ENCODE measurements at regions not wholly inside any gene's neighbourhood (a gene's known extent, or its start where the extent isn't known, plus 50 kb on each side); places are given as distances from the start of the nearest gene placed in this dataset.

DNA sequence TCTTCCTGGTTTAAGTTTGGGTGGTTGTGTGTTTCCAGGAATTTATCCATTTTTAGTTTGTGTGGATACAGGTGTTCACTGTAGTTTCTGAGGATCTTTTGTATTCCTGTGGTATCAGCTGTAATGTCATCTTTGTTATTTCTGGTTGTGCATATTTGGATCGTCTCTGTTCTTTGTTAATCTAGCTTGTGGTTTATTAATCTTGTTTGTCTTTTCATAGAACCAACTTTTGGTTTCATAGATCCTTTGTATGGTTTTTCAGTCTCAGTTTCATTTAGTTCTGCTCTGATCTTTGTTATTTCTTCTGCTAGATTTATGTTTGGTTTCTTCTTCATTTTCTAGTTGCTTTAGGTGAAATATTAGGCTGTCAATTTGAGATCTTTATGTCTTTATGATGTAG, 202.4 kb upstream of the ZSWIM2 start:
- TF ChIP-seq CTCF (IDR thresholded peaks at IDR 0.05; ENCODE audit: low read length) (no peak), EZH2 (IDR thresholded peaks at IDR 0.05; ENCODE audit: borderline replicate concordance, low read length) (no peak)
- no peaks in the 10 kb centered on the region for H3K4me1 ChIP-seq (ENCODE audit: insufficient read depth, low read length, severe bottlenecking)
- H3K9me3 ChIP-seq (ENCODE audit: low read length) = no peaks in the 10 kb centered on the region
- no peaks in the 10 kb centered on the region for H3K79me2 ChIP-seq (ENCODE audit: insufficient read depth, low read length)
- H3K4me3 ChIP-seq (ENCODE audit: low read depth, low read length, poor library complexity, severe bottlenecking) = no peak overlapping the region
- H3K27me3 ChIP-seq (ENCODE audit: insufficient read depth, low read length) = no peaks in the 10 kb centered on the region
- no peak overlapping the region for H3K4me2 ChIP-seq (ENCODE audit: low read length)
- no peaks in the 10 kb centered on the region for H4K20me1 ChIP-seq (ENCODE audit: insufficient read depth, low read length)
- H3K9me2 ChIP-seq (ENCODE audit: low read depth, low read length) = no peaks in the 10 kb centered on the region
- H3K9ac ChIP-seq (ENCODE audit: low read length) = no peak overlapping the region
- no peaks in the 10 kb centered on the region for H3F3A ChIP-seq (ENCODE audit: insufficient read depth, low read length)
- no peaks in the 10 kb centered on the region for H3K36me3 ChIP-seq (ENCODE audit: insufficient read depth, low read length)
- no peak overlapping the region for H2AFZ ChIP-seq (ENCODE audit: low read length)
- H3K27ac ChIP-seq (ENCODE audit: low read depth, low read length, poor library complexity, severe bottlenecking) = no peak overlapping the region

DNA sequence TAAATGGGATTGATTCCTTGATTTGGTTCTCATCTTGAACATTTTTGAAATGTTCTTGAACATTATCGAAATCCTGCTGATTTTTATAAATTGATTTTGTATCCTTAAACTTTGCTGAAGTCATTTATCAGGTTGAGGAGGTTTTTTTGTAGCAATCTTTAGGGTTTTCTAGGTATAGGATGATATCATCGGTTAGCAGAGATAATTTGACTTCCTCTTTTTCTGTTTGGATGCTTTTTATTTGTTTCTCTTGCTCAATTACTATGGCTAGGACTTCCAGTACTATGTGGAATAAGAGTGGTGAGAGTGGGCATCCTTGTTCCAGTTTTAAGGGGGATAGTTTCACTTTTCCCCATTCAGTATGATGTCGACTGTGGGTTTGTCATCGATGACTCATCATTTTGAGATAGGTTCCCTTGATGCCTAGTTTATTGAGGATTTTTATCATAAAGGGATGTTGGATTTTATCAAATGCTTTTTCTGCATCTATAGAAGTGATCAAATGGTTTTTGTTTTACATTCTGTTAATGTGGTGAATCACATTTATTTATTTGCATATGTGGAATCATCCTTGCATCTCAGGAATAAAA, 201.5 kb upstream of the ZSWIM2 start:
- Histone ChIP-seq H3K4me2 (ENCODE audit: low read length) (no peak overlapping the region), H3K79me2 (ENCODE audit: insufficient read depth, low read length) (no peaks in the 10 kb centered on the region), H3K9ac (ENCODE audit: low read length) (no peak overlapping the region), H3K27me3 (ENCODE audit: insufficient read depth, low read length) (no peaks in the 10 kb centered on the region), H3K9me3 (ENCODE audit: low read length) (no peaks in the 10 kb centered on the region), H3K27ac (ENCODE audit: low read depth, low read length, poor library complexity, severe bottlenecking) (no peak overlapping the region), H2AFZ (ENCODE audit: low read length) (no peak overlapping the region), H3F3A (ENCODE audit: insufficient read depth, low read length) (no peaks in the 10 kb centered on the region), H3K9me2 (ENCODE audit: low read depth, low read length) (no peaks in the 10 kb centered on the region), H4K20me1 (ENCODE audit: insufficient read depth, low read length) (no peaks in the 10 kb centered on the region), H3K4me3 (ENCODE audit: low read depth, low read length, poor library complexity, severe bottlenecking) (no peak overlapping the region), H3K36me3 (ENCODE audit: insufficient read depth, low read length) (no peaks in the 10 kb centered on the region), H3K4me1 (ENCODE audit: insufficient read depth, low read length, severe bottlenecking) (no peaks in the 10 kb centered on the region)
- no peak for TF ChIP-seq EZH2 (IDR thresholded peaks at IDR 0.05; ENCODE audit: borderline replicate concordance, low read length)
- no peak for TF ChIP-seq CTCF (IDR thresholded peaks at IDR 0.05; ENCODE audit: low read length)

DNA sequence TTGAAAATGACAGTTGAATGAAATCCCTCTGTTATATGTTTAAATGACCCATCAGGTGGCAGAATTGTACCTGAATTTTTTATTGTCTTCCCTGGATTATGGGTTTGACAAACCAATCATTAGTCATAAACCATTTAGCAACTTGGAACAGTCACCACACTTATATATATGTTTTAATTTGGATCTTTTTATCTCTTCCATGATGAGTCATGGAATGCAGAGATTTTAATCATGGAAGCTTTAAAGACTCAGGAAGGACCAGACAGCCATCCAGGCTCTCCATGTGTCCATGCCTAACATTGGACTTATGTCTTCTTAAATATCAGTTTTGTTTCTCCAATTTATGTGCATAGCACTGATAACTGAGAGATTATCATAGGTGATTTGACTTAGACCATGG, 188.3 kb upstream of the ZSWIM2 start:
- H3K27me3 ChIP-seq (ENCODE audit: insufficient read depth, low read length) = no peaks in the 10 kb centered on the region

More for the DNA sequence above, 188.3 kb upstream of the ZSWIM2 start:
- Histone ChIP-seq H3K4me2 (ENCODE audit: low read length) (no peak overlapping the region), H3K4me1 (ENCODE audit: insufficient read depth, low read length, severe bottlenecking) (no peaks in the 10 kb centered on the region), H4K20me1 (ENCODE audit: insufficient read depth, low read length) (no peaks in the 10 kb centered on the region), H3K9me3 (ENCODE audit: low read length) (0 out of 2 replicates have a peak, but pooled peaks cover 2% of the 10 kb centered on the region), H3K9ac (ENCODE audit: low read length) (no peak overlapping the region), H3F3A (ENCODE audit: insufficient read depth, low read length) (no peaks in the 10 kb centered on the region), H3K4me3 (ENCODE audit: low read depth, low read length, poor library complexity, severe bottlenecking) (no peak overlapping the region), H3K79me2 (ENCODE audit: insufficient read depth, low read length) (no peaks in the 10 kb centered on the region), H3K36me3 (ENCODE audit: insufficient read depth, low read length) (no peaks in the 10 kb centered on the region), H3K27ac (ENCODE audit: low read depth, low read length, poor library complexity, severe bottlenecking) (no peak overlapping the region), H2AFZ (ENCODE audit: low read length) (no peak overlapping the region), H3K9me2 (ENCODE audit: low read depth, low read length) (no peaks in the 10 kb centered on the region)
- TF ChIP-seq EZH2 (IDR thresholded peaks at IDR 0.05; ENCODE audit: borderline replicate concordance, low read length) (no peak), CTCF (IDR thresholded peaks at IDR 0.05; ENCODE audit: low read length) (no peak)
